Keratinocyte (primary cell): ENCODE measurements at regions not wholly inside any gene's neighbourhood (a gene's known extent, or its start where the extent isn't known, plus 50 kb on each side); places are given as distances from the start of the nearest gene placed in this dataset.

Experiments
- DNase-seq: peaks from one replicate; pipeline ENCODE4 v3.0.0-alpha.2; 2011; ENCODE audit warnings: low read depth, missing footprints, low spot score
- FAIRE-seq: peaks from 2 replicates; lab custom pipeline; 2011; peaks lifted over from hg19 to GRCh38; lab: Jason Lieb, UNC
- H2AFZ ChIP-seq: 2 replicates; pipeline ENCODE4 v1.6.0; 2012; ENCODE audit warnings: low read length, control low read depth, inconsistent platforms; ENCODE audit not compliant: control insufficient read depth
- H3K27ac ChIP-seq: 2 replicates; pipeline ENCODE4 v1.5.1; 2011; ENCODE audit warnings: low read length; ENCODE audit not compliant: control insufficient read depth, insufficient read depth
- H3K27me3 ChIP-seq: 3 replicates; pipeline ENCODE4 v1.6.0; 2011; ENCODE audit warnings: low read length; ENCODE audit not compliant: control insufficient read depth, insufficient read depth; ENCODE audit errors: extremely low read depth
- H3K36me3 ChIP-seq, 2 experiments: 2 replicates in 1 of 2; 3 replicates in 1 of 2; pipeline ENCODE4 v1.5.1; 2011; ENCODE audit warnings: low read length in 2 of 2, mild to moderate bottlenecking in 1 of 2; ENCODE audit not compliant: control insufficient read depth in 2 of 2, insufficient read depth in 2 of 2; ENCODE audit errors: extremely low read depth in 1 of 2
- H3K4me1 ChIP-seq: 3 replicates; pipeline ENCODE4 v1.5.1; 2011; ENCODE audit warnings: low read length; ENCODE audit not compliant: control insufficient read depth, insufficient read depth; ENCODE audit errors: extremely low read depth
- H3K4me2 ChIP-seq: 3 replicates; pipeline ENCODE4 v1.6.0; 2011; ENCODE audit warnings: low read depth, low read length; ENCODE audit not compliant: control insufficient read depth, insufficient read depth; ENCODE audit errors: extremely low read depth
- H3K4me3 ChIP-seq, 3 experiments: fragments of 200-600 bp in 1 of 3; sonication (generic) in 1 of 3; 2 replicates in 2 of 3; 3 replicates in 1 of 3; pipeline ENCODE4 v1.5.1; 2011 to 2016; ENCODE audit warnings: low read length in 3 of 3, mild to moderate bottlenecking in 3 of 3, control low read depth in 2 of 3, inconsistent platforms in 1 of 3, low read depth in 1 of 3, mixed read lengths in 1 of 3, mixed run types in 1 of 3, moderate library complexity in 1 of 3; ENCODE audit not compliant: control insufficient read depth in 2 of 3, insufficient read depth in 2 of 3; ENCODE audit errors: extremely low read depth in 1 of 3
- H3K79me2 ChIP-seq: 2 replicates; pipeline ENCODE4 v1.6.0; 2012; ENCODE audit warnings: low read length; ENCODE audit not compliant: control insufficient read depth, insufficient read depth
- H3K9ac ChIP-seq: 3 replicates; pipeline ENCODE4 v1.6.0; 2011; ENCODE audit warnings: low read length; ENCODE audit not compliant: control insufficient read depth, insufficient read depth; ENCODE audit errors: extremely low read depth
- H3K9me1 ChIP-seq: 3 replicates; pipeline ENCODE4 v1.6.0; 2011; ENCODE audit warnings: low read length; ENCODE audit not compliant: control insufficient read depth, insufficient read depth; ENCODE audit errors: extremely low read depth
- H3K9me3 ChIP-seq: 2 replicates; pipeline ENCODE4 v1.5.1; 2012; ENCODE audit warnings: low read depth, low read length; ENCODE audit not compliant: control insufficient read depth
- H4K20me1 ChIP-seq: 3 replicates; pipeline ENCODE4 v1.6.0; 2011; ENCODE audit warnings: low read length; ENCODE audit not compliant: control insufficient read depth, insufficient read depth; ENCODE audit errors: extremely low read depth
- CTCF ChIP-seq, 3 experiments: IDR thresholded peaks in 1 of 3; conservative IDR thresholded peaks in 1 of 3; optimal IDR thresholded peaks in 1 of 3; 2 replicates in 2 of 3; 3 replicates in 1 of 3; pipeline versions ENCODE3 to v1.5.1; 2011; ENCODE audit warnings: low read length in 3 of 3, mild to moderate bottlenecking in 3 of 3, moderate library complexity in 2 of 3, control low read depth in 1 of 3, inconsistent platforms in 1 of 3; ENCODE audit not compliant: insufficient read depth in 2 of 3; ENCODE audit errors: extremely low read depth in 1 of 3
- EZH2 ChIP-seq: IDR thresholded peaks from one replicate; pipeline ENCODE4 v1.6.1; 2012; ENCODE audit warnings: inconsistent platforms, mild to moderate bottlenecking, low read length, moderate library complexity
- dilution Hi-C: fragments of 300-500 bp; cut with MboI; formaldehyde crosslinking; loops from one replicate; pipeline ENCODE4 v1.7.0; 2020; ENCODE audit warnings: low sequenced_read_pairs; ENCODE audit not compliant: extremely low pct_ligation_motif_present

GRCh38 chr10:64528294-64529002, 1007.2 kb downstream of the REEP3 start:
- DNase-seq (no peak), FAIRE-seq (no peak)
- TF ChIP-seq CTCF (optimal IDR thresholded peaks at IDR 0.05 in 1 of 3, IDR thresholded peaks at IDR 0.05 in 1 of 3, conservative IDR thresholded peaks at IDR 0.05 in 1 of 3; ENCODE audit: extremely low read depth in 1 of 3, insufficient read depth in 2 of 3, low read length in 3 of 3) (no peak), EZH2 (no peak)
- no peak overlapping the region for H3K27ac ChIP-seq
- no peaks in the 10 kb centered on the region for H4K20me1 ChIP-seq
- H3K36me3 ChIP-seq = no peaks in the 10 kb centered on the region
- H3K27me3 ChIP-seq = no peaks in the 10 kb centered on the region
- no peaks in the 10 kb centered on the region for H3K79me2 ChIP-seq
- no peak overlapping the region for H2AFZ ChIP-seq
- no peak overlapping the region for H3K4me3 ChIP-seq
- dilution Hi-C loops = no loop called here
- no peaks in the 10 kb centered on the region for H3K9me1 ChIP-seq
- H3K4me1 ChIP-seq = no peaks in the 10 kb centered on the region
- no peak overlapping the region for H3K9ac ChIP-seq
- H3K9me3 ChIP-seq = no peaks in the 10 kb centered on the region
- no peak overlapping the region for H3K4me2 ChIP-seq

- no peaks in the 10 kb centered on the region for H4K20me1 ChIP-seq
- FAIRE-seq (no peak), DNase-seq (no peak)
- H2AFZ ChIP-seq = no peak overlapping the region
- H3K9me3 ChIP-seq = no peaks in the 10 kb centered on the region
- H3K27ac ChIP-seq = no peak overlapping the region
- H3K36me3 ChIP-seq = no peaks in the 10 kb centered on the region
- no peaks in the 10 kb centered on the region for H3K79me2 ChIP-seq
- no peak overlapping the region for H3K4me3 ChIP-seq
- no peaks in the 10 kb centered on the region for H3K27me3 ChIP-seq
- TF ChIP-seq EZH2 (no peak), CTCF (optimal IDR thresholded peaks at IDR 0.05 in 1 of 3, IDR thresholded peaks at IDR 0.05 in 1 of 3, conservative IDR thresholded peaks at IDR 0.05 in 1 of 3; ENCODE audit: extremely low read depth in 1 of 3, insufficient read depth in 2 of 3, low read length in 3 of 3) (no peak)
- no peaks in the 10 kb centered on the region for H3K9me1 ChIP-seq
- H3K9ac ChIP-seq = no peak overlapping the region
- dilution Hi-C loops = no loop called here
- no peak overlapping the region for H3K4me2 ChIP-seq
- H3K4me1 ChIP-seq = no peaks in the 10 kb centered on the region
These were observed 1007.8 kb downstream of the REEP3 start for GRCh38 chr10:64529003-64529350.
